Astrocyte (in vitro differentiated cells and primary cell): ENCODE measurements at regions not wholly inside any gene's neighbourhood (a gene's known extent, or its start where the extent isn't known, plus 50 kb on each side); places are given as distances from the start of the nearest gene placed in this dataset.

Experiments used
- CTCF ChIP-seq: IDR thresholded peaks from 2 replicates; pipeline ENCODE4 v1.5.1; 2011; ENCODE audit warnings: low read depth, mild to moderate bottlenecking, inconsistent platforms, low read length, moderate library complexity; ENCODE audit not compliant: insufficient read depth
- EZH2 ChIP-seq: IDR thresholded peaks from 2 replicates; pipeline ENCODE4 v1.6.1; 2012; ENCODE audit warnings: mild to moderate bottlenecking, low read length, inconsistent platforms; ENCODE audit not compliant: insufficient read depth

GRCh38 chr1:31127266-31127665, 61.7 kb upstream of the PUM1 start:
- TF ChIP-seq CTCF (no peak), EZH2 (no peak)
